Mesendoderm (in vitro differentiated cells): ENCODE measurements at regions not wholly inside any gene's neighbourhood (a gene's known extent, or its start where the extent isn't known, plus 50 kb on each side); places are given as distances from the start of the nearest gene placed in this dataset.

ENCODE experiments used
- DNase-seq: peaks from one replicate; pipeline ENCODE4 v3.0.0; 2013
- H2AK5ac ChIP-seq: 2 replicates; pipeline ENCODE4 v1.6.1; 2013; ENCODE audit warnings: low read length, inconsistent platforms
- H2BK120ac ChIP-seq: 2 replicates; pipeline ENCODE4 v1.6.1; 2013; ENCODE audit warnings: low read depth, mild to moderate bottlenecking, low read length, moderate library complexity, mixed read lengths
- H2BK15ac ChIP-seq: replicated peaks from 2 replicates; pipeline ENCODE4 v1.6.1; 2013; ENCODE audit warnings: low read depth, mild to moderate bottlenecking, moderate library complexity
- H2BK5ac ChIP-seq: 2 replicates; pipeline ENCODE4 v1.6.1; 2013; ENCODE audit warnings: low read length, inconsistent platforms
- H3K18ac ChIP-seq: 2 replicates; pipeline ENCODE4 v1.6.1; 2013; ENCODE audit warnings: mild to moderate bottlenecking, low read length, mixed read lengths
- H3K23ac ChIP-seq: one replicate; pipeline ENCODE4 v1.6.1; 2013; ENCODE audit warnings: low read length
- H3K27ac ChIP-seq: 2 replicates; pipeline ENCODE4 v1.5.1; 2013; ENCODE audit warnings: low read depth, mild to moderate bottlenecking, inconsistent platforms, low read length, moderate library complexity
- H3K27me3 ChIP-seq: 2 replicates; pipeline ENCODE4 v1.6.1; 2013; ENCODE audit warnings: low read length, control low read depth, mild to moderate bottlenecking, inconsistent platforms; ENCODE audit not compliant: insufficient read depth, poor library complexity
- H3K36me3 ChIP-seq: 2 replicates; pipeline ENCODE4 v1.6.1; 2013; ENCODE audit warnings: low read length, inconsistent platforms; ENCODE audit not compliant: control insufficient read depth, insufficient read depth
- H3K4ac ChIP-seq: one replicate; pipeline ENCODE4 v1.6.1; 2013; ENCODE audit warnings: low read depth, mild to moderate bottlenecking, low read length, moderate library complexity
- H3K4me1 ChIP-seq: 2 replicates; pipeline ENCODE4 v1.6.1; 2013; ENCODE audit warnings: low read depth, low read length, inconsistent platforms; ENCODE audit not compliant: control insufficient read depth
- H3K4me2 ChIP-seq: 2 replicates; pipeline ENCODE4 v1.6.1; 2013; ENCODE audit warnings: low read length
- H3K4me3 ChIP-seq: 2 replicates; pipeline ENCODE4 v1.5.1; 2013; ENCODE audit warnings: mild to moderate bottlenecking, low read length
- H3K56ac ChIP-seq: one replicate; pipeline ENCODE4 v1.6.1; 2013; ENCODE audit warnings: low read length
- H3K79me1 ChIP-seq: 2 replicates; pipeline ENCODE4 v1.6.1; 2013; ENCODE audit warnings: low read length, inconsistent platforms
- H3K79me2 ChIP-seq: 2 replicates; pipeline ENCODE4 v1.6.1; 2013; ENCODE audit warnings: mild to moderate bottlenecking, low read length; ENCODE audit not compliant: control insufficient read depth, insufficient read depth
- H3K9ac ChIP-seq: 2 replicates; pipeline ENCODE4 v1.6.1; 2013; ENCODE audit warnings: low read length, inconsistent platforms
- H4K5ac ChIP-seq: one replicate; pipeline ENCODE4 v1.6.1; 2013; ENCODE audit warnings: low read length
- H4K8ac ChIP-seq: one replicate; pipeline ENCODE4 v1.6.1; 2013; ENCODE audit warnings: low read depth, mild to moderate bottlenecking, control low read depth, low read length, moderate library complexity
- WGBS: extraction: QIAGEN DNeasy Blood & Tissue Kit; methylation state at CpG from one replicate; pipeline ENCODE4 v1.1.7; 2013; ENCODE audit warnings: low lambda C conversion rate, missing lambda C conversion rate; ENCODE audit not compliant: insufficient coverage; ENCODE audit errors: extremely low coverage; 5-methylcytosine and 5-hydroxymethylcytosine counted together

- H3K9ac ChIP-seq: no peak overlapping the region
- H3K23ac ChIP-seq: no peak overlapping the region
- H3K18ac ChIP-seq: no peak overlapping the region
- H4K8ac ChIP-seq: no peak overlapping the region
- no peaks in the 10 kb centered on the region for H3K4me1 ChIP-seq
- no peak overlapping the region for H2AK5ac ChIP-seq
- H2BK120ac ChIP-seq: no peak overlapping the region
- no peak overlapping the region for H3K27ac ChIP-seq
- H3K79me1 ChIP-seq: no peaks in the 10 kb centered on the region
- no peaks in the 10 kb centered on the region for H3K36me3 ChIP-seq
- H3K4ac ChIP-seq: no peak overlapping the region
- no peak overlapping the region for H3K4me3 ChIP-seq
- H3K56ac ChIP-seq: no peak overlapping the region
- DNase-seq: no peak
- H4K5ac ChIP-seq: no peak overlapping the region
- no peaks in the 10 kb centered on the region for H3K79me2 ChIP-seq
- H2BK5ac ChIP-seq: no peak overlapping the region
- H3K27me3 ChIP-seq: no peaks in the 10 kb centered on the region
- no CpG with 5 or more reads among the region's 5 CpGs for WGBS
- H3K4me2 ChIP-seq: no peak overlapping the region
- no peak overlapping the region for H2BK15ac ChIP-seq
Measured at GRCh38 chr9:107759823-107760166, 270.2 kb upstream of the KLF4 start.

- Histone ChIP-seq H2AK5ac (no peak overlapping the region), H3K4me3 (no peak overlapping the region), H2BK120ac (no peak overlapping the region), H3K4me2 (no peak overlapping the region), H2BK15ac (no peak overlapping the region), H3K56ac (no peak overlapping the region), H4K8ac (no peak overlapping the region), H3K27ac (no peak overlapping the region), H3K79me1 (no peaks in the 10 kb centered on the region), H3K4ac (no peak overlapping the region), H3K9ac (no peak overlapping the region), H4K5ac (no peak overlapping the region), H3K23ac (no peak overlapping the region), H3K27me3 (no peaks in the 10 kb centered on the region), H3K79me2 (no peaks in the 10 kb centered on the region), H3K4me1 (no peaks in the 10 kb centered on the region), H3K18ac (no peak overlapping the region), H2BK5ac (no peak overlapping the region), H3K36me3 (no peaks in the 10 kb centered on the region)
- no CpG with 5 or more reads among the region's 5 CpGs for WGBS
- DNase-seq: no peak
Measured at GRCh38 chr9:107759009-107759822, 269.6 kb upstream of the KLF4 start.

GRCh38 chr9:107756091-107756490 lies 266.5 kb upstream of the KLF4 start:
- H3K4me3 ChIP-seq: no peak overlapping the region
- H3K4me1 ChIP-seq: no peaks in the 10 kb centered on the region
- H4K8ac ChIP-seq: no peak overlapping the region
- H3K23ac ChIP-seq: no peak overlapping the region
- DNase-seq: no peak
- H3K18ac ChIP-seq: no peak overlapping the region
- no peak overlapping the region for H2AK5ac ChIP-seq
- H3K56ac ChIP-seq: no peak overlapping the region
- no peak overlapping the region for H2BK15ac ChIP-seq
- no peak overlapping the region for H2BK5ac ChIP-seq
- no peak overlapping the region for H4K5ac ChIP-seq
- no peak overlapping the region for H2BK120ac ChIP-seq
- no peak overlapping the region for H3K9ac ChIP-seq
- no peak overlapping the region for H3K27ac ChIP-seq
- no CpG with 5 or more reads among the region's 1 CpG for WGBS
- H3K27me3 ChIP-seq: no peaks in the 10 kb centered on the region
- no peaks in the 10 kb centered on the region for H3K79me2 ChIP-seq
- no peak overlapping the region for H3K4ac ChIP-seq
- no peaks in the 10 kb centered on the region for H3K79me1 ChIP-seq
- no peaks in the 10 kb centered on the region for H3K36me3 ChIP-seq
- H3K4me2 ChIP-seq: no peak overlapping the region

GRCh38 chr9:107755246-107755645 lies 265.7 kb upstream of the KLF4 start:
- H3K23ac ChIP-seq: no peak overlapping the region
- H3K36me3 ChIP-seq: no peaks in the 10 kb centered on the region
- H3K4me2 ChIP-seq: no peak overlapping the region
- no peak overlapping the region for H3K4ac ChIP-seq
- no peak overlapping the region for H3K56ac ChIP-seq
- no peak overlapping the region for H2BK120ac ChIP-seq
- WGBS: no CpG with 5 or more reads among the region's 4 CpGs
- H3K79me1 ChIP-seq: no peaks in the 10 kb centered on the region
- H2BK15ac ChIP-seq: no peak overlapping the region
- DNase-seq: peak; percentile 75
- H4K5ac ChIP-seq: no peak overlapping the region
- H3K79me2 ChIP-seq: no peaks in the 10 kb centered on the region
- H4K8ac ChIP-seq: no peak overlapping the region
- H3K4me1 ChIP-seq: no peaks in the 10 kb centered on the region
- H3K9ac ChIP-seq: no peak overlapping the region
- H3K27me3 ChIP-seq: no peaks in the 10 kb centered on the region
- no peak overlapping the region for H2BK5ac ChIP-seq
- no peak overlapping the region for H3K27ac ChIP-seq
- H3K18ac ChIP-seq: no peak overlapping the region
- H3K4me3 ChIP-seq: no peak overlapping the region
- H2AK5ac ChIP-seq: no peak overlapping the region

- Histone ChIP-seq H3K4me1 (no peaks in the 10 kb centered on the region), H3K23ac (no peak overlapping the region), H3K79me2 (no peaks in the 10 kb centered on the region), H2BK15ac (no peak overlapping the region), H3K56ac (no peak overlapping the region), H3K27me3 (no peaks in the 10 kb centered on the region), H3K79me1 (no peaks in the 10 kb centered on the region), H3K36me3 (no peaks in the 10 kb centered on the region), H3K27ac (no peak overlapping the region), H3K4ac (no peak overlapping the region), H3K4me3 (no peak overlapping the region), H4K8ac (no peak overlapping the region), H4K5ac (no peak overlapping the region), H3K9ac (no peak overlapping the region), H3K18ac (no peak overlapping the region), H3K4me2 (no peak overlapping the region), H2BK5ac (no peak overlapping the region), H2BK120ac (no peak overlapping the region), H2AK5ac (no peak overlapping the region)
- no CpG with 5 or more reads among the region's 5 CpGs for WGBS
- peak; percentile 13 for DNase-seq
Measured at GRCh38 chr9:107751567-107752210, 262.1 kb upstream of the KLF4 start.
